ENCODE measurements at regions not wholly inside any gene's neighbourhood (a gene's known extent, or its start where the extent isn't known, plus 50 kb on each side); places are given as distances from the start of the nearest gene placed in this dataset.

DNA sequence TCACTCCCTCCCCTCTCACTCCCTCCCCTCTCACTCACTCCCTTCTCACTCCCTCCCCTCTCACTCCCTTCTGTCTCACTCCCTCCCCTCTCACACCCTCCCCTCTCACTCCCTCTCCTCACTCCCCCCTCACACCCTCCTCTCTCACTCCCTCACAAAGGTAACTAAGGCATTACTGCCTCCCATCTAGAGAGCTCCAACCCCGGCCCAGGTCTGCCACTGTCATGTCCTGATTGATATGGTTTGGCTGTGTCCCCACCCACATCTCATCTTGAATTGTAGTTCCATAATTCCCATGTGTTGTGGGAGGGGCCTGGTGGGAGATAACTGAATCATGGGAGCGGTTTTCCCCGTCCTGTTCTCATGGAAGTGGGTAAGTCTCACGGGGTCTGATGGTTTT is 359.9 kb upstream of the MYT1L start:
- TF ChIP-seq, protein P1, sequence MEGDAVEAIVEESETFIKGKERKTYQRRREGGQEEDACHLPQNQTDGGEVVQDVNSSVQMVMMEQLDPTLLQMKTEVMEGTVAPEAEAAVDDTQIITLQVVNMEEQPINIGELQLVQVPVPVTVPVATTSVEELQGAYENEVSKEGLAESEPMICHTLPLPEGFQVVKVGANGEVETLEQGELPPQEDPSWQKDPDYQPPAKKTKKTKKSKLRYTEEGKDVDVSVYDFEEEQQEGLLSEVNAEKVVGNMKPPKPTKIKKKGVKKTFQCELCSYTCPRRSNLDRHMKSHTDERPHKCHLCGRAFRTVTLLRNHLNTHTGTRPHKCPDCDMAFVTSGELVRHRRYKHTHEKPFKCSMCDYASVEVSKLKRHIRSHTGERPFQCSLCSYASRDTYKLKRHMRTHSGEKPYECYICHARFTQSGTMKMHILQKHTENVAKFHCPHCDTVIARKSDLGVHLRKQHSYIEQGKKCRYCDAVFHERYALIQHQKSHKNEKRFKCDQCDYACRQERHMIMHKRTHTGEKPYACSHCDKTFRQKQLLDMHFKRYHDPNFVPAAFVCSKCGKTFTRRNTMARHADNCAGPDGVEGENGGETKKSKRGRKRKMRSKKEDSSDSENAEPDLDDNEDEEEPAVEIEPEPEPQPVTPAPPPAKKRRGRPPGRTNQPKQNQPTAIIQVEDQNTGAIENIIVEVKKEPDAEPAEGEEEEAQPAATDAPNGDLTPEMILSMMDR (IDR thresholded peaks at IDR 0.05): no peak
- no peak for TF ChIP-seq POLR2A (IDR thresholded peaks at IDR 0.05)

All from body of pancreas (tissue), 4 donors.